GM23338 (cell line): ENCODE measurements at regions not wholly inside any gene's neighbourhood (a gene's known extent, or its start where the extent isn't known, plus 50 kb on each side); places are given as distances from the start of the nearest gene placed in this dataset.

Source experiments
- ATAC-seq: fragments of 200-7000 bp; cut with Tn5 transposase; 3 replicates; pipeline ENCODE4 v1.9.1; 2020
- DNase-seq: peaks from one replicate; pipeline ENCODE4 v3.0.0-alpha.2; 2015; ENCODE audit warnings: low spot score
- H2AFZ ChIP-seq: fragments of 200-600 bp; sonication (generic); 2 replicates; pipeline ENCODE4 v1.8.0; 2016; ENCODE audit warnings: antibody characterized with exemption, mild to moderate bottlenecking, moderate library complexity
- H3F3A ChIP-seq: fragments of 200-600 bp; sonication (generic); replicated peaks from 2 replicates; pipeline ENCODE4 v1.8.0; 2017; ENCODE audit warnings: antibody characterized with exemption, mixed run types, low read depth
- H3K27ac ChIP-seq: fragments of 200-600 bp; sonication (generic); 2 replicates; pipeline ENCODE4 v1.6.1; 2016; ENCODE audit warnings: low read depth
- H3K27me3 ChIP-seq: fragments of 200-600 bp; sonication (generic); 2 replicates; pipeline ENCODE4 v1.8.0; 2016; ENCODE audit warnings: mild to moderate bottlenecking, mixed run types, moderate library complexity; ENCODE audit not compliant: insufficient read depth
- H3K36me3 ChIP-seq: fragments of 200-600 bp; sonication (generic); 2 replicates; pipeline ENCODE4 v1.8.0; 2016; ENCODE audit warnings: mild to moderate bottlenecking; ENCODE audit not compliant: insufficient read depth
- H3K4me1 ChIP-seq: fragments of 200-600 bp; sonication (generic); 2 replicates; pipeline ENCODE4 v1.8.0; 2016; ENCODE audit warnings: mild to moderate bottlenecking, moderate library complexity; ENCODE audit not compliant: insufficient read depth
- H3K4me2 ChIP-seq: fragments of 200-600 bp; sonication (generic); 2 replicates; pipeline ENCODE4 v1.7.1; 2017; ENCODE audit warnings: mixed run types
- H3K4me3 ChIP-seq: fragments of 200-600 bp; sonication (generic); 2 replicates; pipeline ENCODE4 v1.6.1; 2016; ENCODE audit warnings: mixed run types
- H3K79me2 ChIP-seq: fragments of 200-600 bp; sonication (generic); replicated peaks from 2 replicates; pipeline ENCODE4 v1.8.0; 2017; ENCODE audit warnings: mild to moderate bottlenecking; ENCODE audit not compliant: insufficient read depth
- H3K9me2 ChIP-seq: fragments of 200-600 bp; sonication (generic); 2 replicates; pipeline ENCODE4 v1.8.0; 2017; ENCODE audit not compliant: insufficient read depth
- H4K20me1 ChIP-seq: fragments of 200-600 bp; sonication (generic); replicated peaks from 2 replicates; pipeline ENCODE4 v1.8.0; 2017; ENCODE audit warnings: mild to moderate bottlenecking; ENCODE audit not compliant: insufficient read depth
- H3K27ac Mint-ChIP-seq: 2 replicates; pipeline ENCODE4 v1.8.0; 2020; ENCODE audit warnings: inconsistent platforms, mild to moderate bottlenecking, moderate library complexity, mixed read lengths
- H3K27me3 Mint-ChIP-seq: 3 replicates; pipeline ENCODE4 v1.8.0; 2022; ENCODE audit warnings: low read depth, mild to moderate bottlenecking, moderate library complexity, mixed read lengths, inconsistent platforms; ENCODE audit not compliant: insufficient read depth, poor library complexity
- H3K36me3 Mint-ChIP-seq: 3 replicates; pipeline ENCODE4 v1.8.0; 2021; ENCODE audit warnings: low read depth, mild to moderate bottlenecking, inconsistent platforms, moderate library complexity, mixed read lengths
- H3K4me1 Mint-ChIP-seq: 3 replicates; pipeline ENCODE4 v1.8.0; 2020; ENCODE audit warnings: mild to moderate bottlenecking, inconsistent platforms, mixed read lengths
- H3K4me3 Mint-ChIP-seq: 3 replicates; pipeline ENCODE4 v1.8.0; 2021; ENCODE audit warnings: moderate library complexity, mild to moderate bottlenecking, inconsistent platforms, mixed read lengths
- H3K9me3 Mint-ChIP-seq: 3 replicates; pipeline ENCODE4 v1.8.0; 2020; ENCODE audit warnings: moderate library complexity, mild to moderate bottlenecking, inconsistent platforms, mixed read lengths
- EZH2phosphoT487 ChIP-seq: fragments of 200-600 bp; sonication (generic); IDR thresholded peaks from one replicate; pipeline ENCODE4 v1.8.1; 2018; ENCODE audit warnings: antibody characterized with exemption; ENCODE audit not compliant: unreplicated experiment
- NANOG ChIP-seq: IDR thresholded peaks from 2 replicates; pipeline ENCODE4 v1.6.1; 2016; ENCODE audit warnings: antibody characterized with exemption, borderline replicate concordance
- POLR2AphosphoS5 ChIP-seq: IDR thresholded peaks from 2 replicates; pipeline ENCODE4 v1.6.1; 2016; ENCODE audit warnings: antibody characterized with exemption, low read depth
- ZNF331 ChIP-seq: fragments of 250-450 bp; sonication (Bioruptor Pico); IDR thresholded peaks from 2 replicates; pipeline ENCODE4 v1.5.0; 2020; ENCODE audit warnings: low read depth, mild to moderate bottlenecking, moderate library complexity
- TF ChIP-seq, protein P1 (sequence below): fragments of 250-450 bp; sonication (Bioruptor Pico); IDR thresholded peaks from 2 replicates; pipeline ENCODE4 v1.5.0; 2020; ENCODE audit warnings: mild to moderate bottlenecking, moderate library complexity
- TF ChIP-seq, protein P2 (sequence below), 2 experiments: fragments of 200-600 bp in 1 of 2; sonication (generic) in 1 of 2; conservative IDR thresholded peaks; 2 replicates each; pipeline versions ENCODE4 v1.5.1 to v1.6.1; 2016 to 2017; ENCODE audit warnings: antibody characterized with exemption in 2 of 2, low read depth in 2 of 2, mild to moderate bottlenecking in 2 of 2, moderate library complexity in 1 of 2

DNA sequence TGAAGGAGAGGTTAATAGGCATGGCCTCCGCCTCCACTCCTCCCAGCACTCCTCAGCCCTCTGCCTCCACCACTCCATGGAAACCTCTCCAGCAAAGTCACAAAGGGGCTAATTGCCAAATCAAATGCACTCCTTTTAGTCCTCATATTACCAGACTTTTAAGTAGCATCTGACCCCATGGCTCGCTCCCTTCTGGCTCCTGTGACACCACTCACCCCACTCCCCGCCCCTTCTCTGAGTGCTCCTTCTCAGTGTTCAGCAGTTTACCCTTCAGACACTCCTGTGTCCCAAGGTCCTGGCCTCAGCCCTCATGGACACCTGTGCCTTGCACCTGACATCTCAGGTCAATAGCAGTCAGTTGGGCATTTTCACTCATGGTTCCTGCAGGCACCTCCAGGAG lies 243.5 kb upstream of the CCL2 start:
- Mint-ChIP-seq H3K27ac (no peak overlapping the region), H3K9me3 (no peaks in the 10 kb centered on the region), H3K4me3 (no peak overlapping the region), H3K27me3 (peaks cover 4% of the 10 kb centered on the region), H3K36me3 (no peaks in the 10 kb centered on the region), H3K4me1 (peaks cover 15% of the 10 kb centered on the region)
- Histone ChIP-seq H3K79me2 (no peaks in the 10 kb centered on the region), H3K27me3 (no peaks in the 10 kb centered on the region), H2AFZ (no peak overlapping the region), H3K27ac (no peak overlapping the region), H3K4me3 (no peak overlapping the region), H3F3A (no peaks in the 10 kb centered on the region), H3K9me2 (0 out of 2 replicates have a peak, but pooled peaks cover 2% of the 10 kb centered on the region), H3K4me2 (no peak overlapping the region), H4K20me1 (no peaks in the 10 kb centered on the region), H3K36me3 (no peaks in the 10 kb centered on the region), H3K4me1 (no peaks in the 10 kb centered on the region)
- ATAC-seq (no peak), DNase-seq (no peak)
- TF ChIP-seq NANOG: no peak
- TF ChIP-seq EZH2phosphoT487: no peak
- TF ChIP-seq, protein P1, sequence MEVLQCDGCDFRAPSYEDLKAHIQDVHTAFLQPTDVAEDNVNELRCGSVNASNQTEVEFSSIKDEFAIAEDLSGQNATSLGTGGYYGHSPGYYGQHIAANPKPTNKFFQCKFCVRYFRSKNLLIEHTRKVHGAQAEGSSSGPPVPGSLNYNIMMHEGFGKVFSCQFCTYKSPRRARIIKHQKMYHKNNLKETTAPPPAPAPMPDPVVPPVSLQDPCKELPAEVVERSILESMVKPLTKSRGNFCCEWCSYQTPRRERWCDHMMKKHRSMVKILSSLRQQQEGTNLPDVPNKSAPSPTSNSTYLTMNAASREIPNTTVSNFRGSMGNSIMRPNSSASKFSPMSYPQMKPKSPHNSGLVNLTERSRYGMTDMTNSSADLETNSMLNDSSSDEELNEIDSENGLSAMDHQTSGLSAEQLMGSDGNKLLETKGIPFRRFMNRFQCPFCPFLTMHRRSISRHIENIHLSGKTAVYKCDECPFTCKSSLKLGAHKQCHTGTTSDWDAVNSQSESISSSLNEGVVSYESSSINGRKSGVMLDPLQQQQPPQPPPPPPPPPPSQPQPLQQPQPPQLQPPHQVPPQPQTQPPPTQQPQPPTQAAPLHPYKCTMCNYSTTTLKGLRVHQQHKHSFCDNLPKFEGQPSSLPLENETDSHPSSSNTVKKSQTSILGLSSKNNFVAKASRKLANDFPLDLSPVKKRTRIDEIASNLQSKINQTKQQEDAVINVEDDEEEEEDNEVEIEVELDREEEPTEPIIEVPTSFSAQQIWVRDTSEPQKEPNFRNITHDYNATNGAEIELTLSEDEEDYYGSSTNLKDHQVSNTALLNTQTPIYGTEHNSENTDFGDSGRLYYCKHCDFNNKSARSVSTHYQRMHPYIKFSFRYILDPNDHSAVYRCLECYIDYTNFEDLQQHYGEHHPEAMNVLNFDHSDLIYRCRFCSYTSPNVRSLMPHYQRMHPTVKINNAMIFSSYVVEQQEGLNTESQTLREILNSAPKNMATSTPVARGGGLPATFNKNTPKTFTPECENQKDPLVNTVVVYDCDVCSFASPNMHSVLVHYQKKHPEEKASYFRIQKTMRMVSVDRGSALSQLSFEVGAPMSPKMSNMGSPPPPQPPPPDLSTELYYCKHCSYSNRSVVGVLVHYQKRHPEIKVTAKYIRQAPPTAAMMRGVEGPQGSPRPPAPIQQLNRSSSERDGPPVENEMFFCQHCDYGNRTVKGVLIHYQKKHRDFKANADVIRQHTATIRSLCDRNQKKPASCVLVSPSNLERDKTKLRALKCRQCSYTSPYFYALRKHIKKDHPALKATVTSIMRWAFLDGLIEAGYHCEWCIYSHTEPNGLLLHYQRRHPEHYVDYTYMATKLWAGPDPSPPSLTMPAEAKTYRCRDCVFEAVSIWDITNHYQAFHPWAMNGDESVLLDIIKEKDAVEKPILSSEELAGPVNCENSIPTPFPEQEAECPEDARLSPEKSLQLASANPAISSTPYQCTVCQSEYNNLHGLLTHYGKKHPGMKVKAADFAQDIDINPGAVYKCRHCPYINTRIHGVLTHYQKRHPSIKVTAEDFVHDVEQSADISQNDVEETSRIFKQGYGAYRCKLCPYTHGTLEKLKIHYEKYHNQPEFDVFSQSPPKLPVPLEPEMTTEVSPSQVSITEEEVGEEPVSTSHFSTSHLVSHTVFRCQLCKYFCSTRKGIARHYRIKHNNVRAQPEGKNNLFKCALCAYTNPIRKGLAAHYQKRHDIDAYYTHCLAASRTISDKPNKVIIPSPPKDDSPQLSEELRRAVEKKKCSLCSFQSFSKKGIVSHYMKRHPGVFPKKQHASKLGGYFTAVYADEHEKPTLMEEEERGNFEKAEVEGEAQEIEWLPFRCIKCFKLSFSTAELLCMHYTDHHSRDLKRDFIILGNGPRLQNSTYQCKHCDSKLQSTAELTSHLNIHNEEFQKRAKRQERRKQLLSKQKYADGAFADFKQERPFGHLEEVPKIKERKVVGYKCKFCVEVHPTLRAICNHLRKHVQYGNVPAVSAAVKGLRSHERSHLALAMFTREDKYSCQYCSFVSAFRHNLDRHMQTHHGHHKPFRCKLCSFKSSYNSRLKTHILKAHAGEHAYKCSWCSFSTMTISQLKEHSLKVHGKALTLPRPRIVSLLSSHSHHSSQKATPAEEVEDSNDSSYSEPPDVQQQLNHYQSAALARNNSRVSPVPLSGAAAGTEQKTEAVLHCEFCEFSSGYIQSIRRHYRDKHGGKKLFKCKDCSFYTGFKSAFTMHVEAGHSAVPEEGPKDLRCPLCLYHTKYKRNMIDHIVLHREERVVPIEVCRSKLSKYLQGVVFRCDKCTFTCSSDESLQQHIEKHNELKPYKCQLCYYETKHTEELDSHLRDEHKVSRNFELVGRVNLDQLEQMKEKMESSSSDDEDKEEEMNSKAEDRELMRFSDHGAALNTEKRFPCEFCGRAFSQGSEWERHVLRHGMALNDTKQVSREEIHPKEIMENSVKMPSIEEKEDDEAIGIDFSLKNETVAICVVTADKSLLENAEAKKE: no peak
- no peak for TF ChIP-seq POLR2AphosphoS5
- TF ChIP-seq, protein P2, sequence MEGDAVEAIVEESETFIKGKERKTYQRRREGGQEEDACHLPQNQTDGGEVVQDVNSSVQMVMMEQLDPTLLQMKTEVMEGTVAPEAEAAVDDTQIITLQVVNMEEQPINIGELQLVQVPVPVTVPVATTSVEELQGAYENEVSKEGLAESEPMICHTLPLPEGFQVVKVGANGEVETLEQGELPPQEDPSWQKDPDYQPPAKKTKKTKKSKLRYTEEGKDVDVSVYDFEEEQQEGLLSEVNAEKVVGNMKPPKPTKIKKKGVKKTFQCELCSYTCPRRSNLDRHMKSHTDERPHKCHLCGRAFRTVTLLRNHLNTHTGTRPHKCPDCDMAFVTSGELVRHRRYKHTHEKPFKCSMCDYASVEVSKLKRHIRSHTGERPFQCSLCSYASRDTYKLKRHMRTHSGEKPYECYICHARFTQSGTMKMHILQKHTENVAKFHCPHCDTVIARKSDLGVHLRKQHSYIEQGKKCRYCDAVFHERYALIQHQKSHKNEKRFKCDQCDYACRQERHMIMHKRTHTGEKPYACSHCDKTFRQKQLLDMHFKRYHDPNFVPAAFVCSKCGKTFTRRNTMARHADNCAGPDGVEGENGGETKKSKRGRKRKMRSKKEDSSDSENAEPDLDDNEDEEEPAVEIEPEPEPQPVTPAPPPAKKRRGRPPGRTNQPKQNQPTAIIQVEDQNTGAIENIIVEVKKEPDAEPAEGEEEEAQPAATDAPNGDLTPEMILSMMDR (conservative IDR thresholded peaks at IDR 0.05; ENCODE audit: low read depth in 2 of 2): no peak
- TF ChIP-seq ZNF331 (CRISPR knock-in tag): no peak
